NCI-H2196 (cell line): ENCODE measurements at regions not wholly inside any gene's neighbourhood (a gene's known extent, or its start where the extent isn't known, plus 50 kb on each side); places are given as distances from the start of the nearest gene placed in this dataset.

ENCODE experiments used
- DNase-seq: peaks from one replicate; lab custom pipeline; 2025; ENCODE audit not compliant: unreplicated experiment; lab: John Stamatoyannopoulos, UW

- DNase-seq = no peak
Observed at GRCh38 chr14:81829447-81829846, 295.8 kb upstream of the SEL1L start.

- no peak for DNase-seq
Observed at GRCh38 chr14:81831128-81831820, 297.6 kb upstream of the SEL1L start.

GRCh38 chr14:81834308-81834707 is 300.7 kb upstream of the SEL1L start:
- DNase-seq = no peak

GRCh38 chr14:81837304-81837703 is 303.7 kb upstream of the SEL1L start:
- DNase-seq = no peak

GRCh38 chr14:81839056-81839455 is 305.4 kb upstream of the SEL1L start:
- DNase-seq = no peak

GRCh38 chr14:81841346-81841745 is 307.7 kb upstream of the SEL1L start:
- DNase-seq = no peak

GRCh38 chr14:81849714-81850113 is 316.1 kb upstream of the SEL1L start:
- DNase-seq = no peak

- DNase-seq = no peak
Observed at GRCh38 chr14:81855007-81855406, 321.4 kb upstream of the SEL1L start.

- no peak for DNase-seq
Observed at GRCh38 chr14:81859046-81859445, 325.4 kb upstream of the SEL1L start.

- no peak for DNase-seq
Observed at GRCh38 chr14:81868172-81868571, 334.5 kb upstream of the SEL1L start.

- DNase-seq = no peak
Observed at GRCh38 chr14:81871706-81872105, 338.1 kb upstream of the SEL1L start.

- no peak for DNase-seq
Observed at GRCh38 chr14:81884382-81884781, 350.7 kb upstream of the SEL1L start.

- no peak for DNase-seq
Observed at GRCh38 chr14:81886588-81886987, 352.9 kb upstream of the SEL1L start.

GRCh38 chr14:81889529-81889928 is 355.9 kb upstream of the SEL1L start:
- DNase-seq = no peak

GRCh38 chr14:81890020-81890419 is 356.4 kb upstream of the SEL1L start:
- DNase-seq = no peak

- DNase-seq = no peak
Observed at GRCh38 chr14:81903477-81903876, 369.8 kb upstream of the SEL1L start.

- DNase-seq = no peak
Observed at GRCh38 chr14:81927070-81927469, 393.4 kb upstream of the SEL1L start.

GRCh38 chr14:81931828-81932227 is 398.2 kb upstream of the SEL1L start:
- no peak for DNase-seq

- DNase-seq = no peak
Observed at GRCh38 chr14:81936348-81936747, 402.7 kb upstream of the SEL1L start.

- DNase-seq = no peak
Observed at GRCh38 chr14:81936902-81937301, 403.2 kb upstream of the SEL1L start.

- no peak for DNase-seq
Observed at GRCh38 chr14:81938341-81938740, 404.7 kb upstream of the SEL1L start.

- no peak for DNase-seq
Observed at GRCh38 chr14:81940651-81941050, 407.0 kb upstream of the SEL1L start.

- no peak for DNase-seq
Observed at GRCh38 chr14:81942071-81942470, 408.4 kb upstream of the SEL1L start.
